ENCODE measurements at regions not wholly inside any gene's neighbourhood (a gene's known extent, or its start where the extent isn't known, plus 50 kb on each side); places are given as distances from the start of the nearest gene placed in this dataset.

GRCh38 chr2:138106606-138107005 lies 142.3 kb downstream of the HNMT start:
- no peak for DNase-seq

DNA sequence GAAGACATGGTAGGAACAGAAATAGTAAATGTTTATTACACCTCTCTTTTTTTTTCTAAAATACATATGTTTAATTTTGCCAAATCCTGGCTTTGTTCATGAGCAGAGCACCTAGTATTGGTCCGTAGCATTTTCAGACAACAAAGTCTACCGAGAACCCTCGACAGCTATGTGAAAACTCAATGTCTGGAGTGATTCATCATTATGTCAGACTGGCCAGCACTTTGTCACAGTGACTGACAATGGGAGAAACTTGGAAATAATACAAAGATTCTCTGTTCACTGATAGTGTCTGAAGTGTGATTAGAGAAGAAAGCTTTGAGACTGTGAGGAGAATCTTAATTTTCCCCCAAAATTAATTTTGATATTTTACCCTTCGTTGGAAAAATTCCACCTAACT lies 143.0 kb downstream of the HNMT start:
- DNase-seq, result no peak

DNA sequence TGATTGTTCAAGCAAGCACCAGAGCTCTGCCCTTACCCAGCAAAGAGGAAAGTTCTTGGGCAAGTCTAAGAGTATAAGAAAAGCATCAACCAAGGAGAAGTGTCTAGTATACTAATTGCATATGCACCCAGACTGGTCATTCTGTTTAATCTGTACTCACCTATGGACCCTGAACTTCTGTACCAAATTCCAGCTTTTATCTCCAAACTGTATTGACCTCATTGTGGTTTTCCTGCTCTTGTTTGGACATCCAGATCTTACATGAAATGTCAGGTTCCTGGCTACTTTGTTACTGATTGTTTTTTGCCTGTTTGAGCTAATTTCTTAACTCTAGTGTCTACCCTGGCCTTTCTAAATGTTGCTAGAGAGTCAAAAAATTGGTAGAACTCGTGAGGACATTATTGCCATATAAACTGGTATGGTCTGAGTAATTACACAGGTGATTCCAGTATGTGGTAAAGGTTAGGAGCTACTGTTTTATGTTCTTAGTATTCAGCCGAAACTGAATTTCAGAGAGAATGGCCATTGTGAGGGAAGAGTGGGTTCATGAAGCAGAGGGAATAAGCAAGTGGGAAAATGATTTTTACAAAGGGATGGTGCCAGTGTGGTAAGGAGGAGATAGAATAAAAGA lies 146.3 kb downstream of the HNMT start:
- DNase-seq, result no peak

GRCh38 chr2:138112536-138112935 lies 148.3 kb downstream of the HNMT start:
- DNase-seq, result no peak

DNA sequence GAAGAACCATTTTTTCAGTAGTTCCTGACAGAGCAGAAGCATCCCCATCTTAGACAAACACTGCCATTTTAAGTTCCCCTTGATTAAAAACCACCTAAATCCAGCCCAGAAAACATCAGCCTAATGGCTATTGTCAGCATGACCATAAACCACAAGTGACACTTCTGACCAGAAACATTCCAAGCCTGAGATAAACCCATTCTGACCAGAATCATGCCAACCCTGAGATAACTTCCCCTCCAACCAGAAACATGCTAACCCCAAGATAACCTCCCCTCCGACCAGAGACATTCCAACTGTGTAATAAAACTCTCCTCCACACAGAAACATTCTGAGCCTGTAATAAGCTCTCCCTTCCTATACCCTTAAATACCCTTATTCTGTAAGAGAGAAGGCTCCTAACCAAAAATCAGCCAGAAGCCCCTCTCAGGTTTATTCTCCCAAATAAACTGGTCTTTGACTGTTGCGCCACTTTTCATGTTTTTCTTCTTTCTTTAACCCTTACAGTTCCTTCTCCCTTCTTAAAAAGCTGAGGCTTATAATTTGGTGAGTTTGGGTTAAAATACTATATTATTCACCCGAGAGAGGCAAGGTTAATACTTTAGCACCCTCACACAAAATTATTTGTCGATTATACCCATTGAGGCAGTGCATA lies 149.7 kb downstream of the HNMT start:
- DNase-seq, result no peak

- DNase-seq, result no peak
Measured at GRCh38 chr2:138115666-138116065, 151.4 kb downstream of the HNMT start.

DNA sequence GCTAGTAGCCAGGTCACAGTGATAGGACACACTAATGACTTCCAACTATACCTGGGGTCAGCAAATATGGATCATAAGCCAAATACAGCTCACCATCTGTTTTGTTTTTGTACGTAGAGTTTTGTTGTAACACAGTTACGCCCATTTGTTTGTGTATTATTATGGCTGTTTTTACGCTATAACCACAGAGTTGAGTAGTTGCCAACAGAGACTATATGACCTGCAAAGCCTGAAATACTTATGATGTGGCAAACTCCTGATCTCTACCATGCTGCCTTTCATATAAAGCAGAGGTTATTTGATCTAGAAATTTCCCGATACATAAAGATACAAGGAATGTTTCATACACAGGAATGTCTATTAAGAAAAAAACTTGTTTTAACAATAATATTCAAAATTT lies 152.2 kb downstream of the HNMT start:
- no peak for DNase-seq

DNA sequence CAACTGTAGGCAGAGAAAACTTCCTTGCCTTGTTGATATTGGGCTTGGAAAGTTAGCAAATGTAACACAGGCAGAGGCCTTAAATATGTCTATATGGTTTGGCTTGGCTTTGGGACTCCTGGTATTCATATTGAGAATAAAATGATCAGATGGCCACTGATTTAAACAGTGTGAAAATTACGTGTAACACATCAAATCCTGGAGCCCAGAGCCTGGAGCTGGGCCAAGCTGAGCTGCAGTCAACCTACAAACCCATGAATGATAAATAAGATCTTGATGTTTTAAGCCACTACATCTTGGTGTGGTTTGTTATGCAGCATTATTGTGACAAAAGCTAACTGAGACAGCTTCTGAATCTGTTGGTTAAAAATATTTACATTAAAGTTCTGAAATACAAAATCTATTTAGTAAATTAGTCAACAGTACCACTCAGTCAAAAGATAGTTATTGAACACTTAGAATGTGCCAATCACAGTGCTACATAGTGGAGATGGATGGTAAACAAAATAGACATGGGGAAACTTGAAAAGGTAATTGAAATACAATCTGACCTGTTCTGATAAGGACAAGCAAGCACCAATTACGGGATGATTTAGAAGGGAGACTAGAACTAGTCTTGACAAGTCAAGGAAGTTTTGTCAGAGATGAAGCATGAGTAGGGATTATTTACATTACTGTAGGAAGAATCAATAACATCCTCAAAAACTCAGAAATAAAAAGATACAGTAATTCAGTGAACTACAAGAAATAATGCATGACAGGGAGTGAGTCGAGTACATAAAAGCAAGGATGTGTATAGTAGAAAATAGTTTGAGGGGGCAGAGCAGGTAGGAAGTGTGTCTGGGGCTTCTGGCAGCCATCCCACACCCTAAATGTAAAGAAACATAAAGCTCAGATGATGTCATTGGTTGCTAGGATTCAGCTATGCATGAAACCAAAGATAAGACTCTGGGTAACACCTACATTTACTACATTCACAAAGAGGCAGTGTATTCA lies 157.7 kb downstream of the HNMT start:
- peak in 1 of 2 experiments; percentile 29 for DNase-seq

DNA sequence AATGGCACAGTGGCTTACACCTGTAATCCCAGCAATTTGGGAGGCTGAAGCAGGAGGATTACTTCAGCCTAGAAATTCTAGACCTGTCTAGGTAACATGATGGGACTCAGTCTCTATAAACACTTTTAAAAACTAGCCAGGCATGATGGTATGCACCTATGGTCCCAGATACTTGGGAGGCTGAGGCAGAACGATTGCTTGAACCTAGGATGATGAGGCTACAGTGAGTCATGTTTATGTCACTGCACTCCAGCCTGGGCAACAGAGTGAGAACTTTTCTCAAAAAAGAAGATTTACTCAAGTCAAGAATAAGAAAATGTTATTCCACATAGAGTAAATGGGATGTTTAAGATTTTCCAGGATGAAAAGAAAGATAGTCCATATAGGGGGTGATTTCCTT lies 158.6 kb downstream of the HNMT start:
- DNase-seq, result no peak

- no peak for DNase-seq
Measured at GRCh38 chr2:138123741-138124140, 159.5 kb downstream of the HNMT start.

GRCh38 chr2:138124521-138124920 lies 160.2 kb downstream of the HNMT start:
- DNase-seq, result no peak

DNA sequence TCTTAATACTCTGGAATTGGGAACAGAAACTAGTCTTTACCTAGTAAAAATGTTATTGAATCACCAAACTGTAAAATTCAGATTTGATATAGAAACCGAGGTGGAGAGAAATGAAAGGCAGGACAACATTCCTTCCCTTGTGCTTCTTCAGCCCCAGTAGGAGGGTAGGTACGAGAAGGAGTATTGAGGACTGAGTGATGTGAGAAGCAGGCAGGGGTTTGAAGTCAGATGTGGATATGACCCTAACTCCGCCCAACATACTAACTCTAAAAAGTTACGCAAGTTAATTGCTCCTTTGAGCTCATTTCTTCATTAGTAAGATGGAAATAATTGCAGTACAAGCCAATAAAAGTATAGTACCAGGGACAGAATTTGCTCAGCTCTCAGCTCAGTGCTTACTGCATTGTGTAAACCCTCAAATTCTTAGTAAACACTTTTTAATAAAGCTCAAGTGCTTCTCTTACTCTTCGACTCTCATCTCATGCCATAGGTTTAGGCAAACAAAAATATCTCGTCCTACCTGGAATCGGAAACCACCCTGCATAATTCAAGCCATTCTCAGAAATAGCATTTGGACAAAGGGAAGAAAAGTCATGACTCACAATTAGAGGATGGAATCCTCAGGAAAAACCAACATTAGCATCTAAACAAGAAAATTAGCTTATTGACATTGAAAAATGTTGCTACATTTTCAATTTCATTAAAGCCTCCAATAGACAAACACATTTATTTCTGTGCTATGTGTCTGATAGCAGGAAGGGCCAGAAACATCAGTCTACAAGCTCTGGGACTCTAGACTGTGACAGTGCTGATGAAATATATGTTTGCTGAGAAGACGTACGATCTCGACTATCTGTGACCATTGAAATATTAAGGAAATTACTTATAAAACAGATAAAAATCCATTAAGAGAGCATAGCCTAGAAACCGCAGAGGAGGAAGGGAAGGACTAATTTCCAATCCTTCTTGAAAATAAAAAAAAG lies 161.3 kb downstream of the HNMT start:
- no peak for DNase-seq

GRCh38 chr2:138132108-138132507 lies 167.8 kb downstream of the HNMT start:
- no peak for DNase-seq

GRCh38 chr2:138137949-138138348 lies 173.7 kb downstream of the HNMT start:
- no peak for DNase-seq

DNA sequence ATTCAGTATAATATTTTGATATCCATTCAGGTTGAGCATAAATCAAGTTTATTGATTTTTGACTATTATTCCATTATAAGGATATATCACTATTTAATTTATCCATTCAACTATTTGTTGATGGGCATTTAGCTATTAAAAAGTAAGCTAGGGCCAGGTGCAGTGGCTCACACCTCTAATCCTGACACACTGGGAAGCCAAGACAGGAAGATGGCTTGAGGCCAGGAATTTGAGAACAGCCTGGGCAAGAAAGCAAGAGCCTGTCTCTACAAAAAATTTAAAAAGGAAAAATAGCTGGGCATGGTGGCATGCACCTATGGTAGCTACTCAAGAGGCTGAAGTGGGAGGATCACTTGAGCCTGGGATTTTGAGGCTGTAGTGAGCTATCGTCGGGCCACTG lies 183.5 kb downstream of the HNMT start:
- no peak for DNase-seq

DNA sequence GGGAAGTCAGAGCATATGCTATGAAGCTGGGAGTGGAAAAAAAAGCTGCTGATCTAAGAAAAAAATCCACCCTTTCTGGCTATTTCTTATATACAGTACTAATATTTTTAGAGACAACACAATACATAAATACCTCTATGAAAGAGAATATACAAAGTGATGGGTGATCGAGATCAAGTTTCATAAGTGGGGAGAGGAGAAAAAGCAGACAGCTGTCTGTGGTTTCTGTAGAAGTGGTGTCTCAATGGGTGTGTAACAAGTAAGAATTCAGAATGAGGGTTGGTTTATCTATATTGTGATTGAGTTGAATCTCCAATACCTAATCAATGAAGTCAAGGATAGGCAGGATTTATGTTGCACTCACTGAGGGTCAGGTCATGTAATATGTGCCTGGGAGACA lies 191.0 kb downstream of the HNMT start:
- DNase-seq, result no peak

GRCh38 chr2:138157372-138157771 lies 193.1 kb downstream of the HNMT start:
- DNase-seq, result no peak

DNA sequence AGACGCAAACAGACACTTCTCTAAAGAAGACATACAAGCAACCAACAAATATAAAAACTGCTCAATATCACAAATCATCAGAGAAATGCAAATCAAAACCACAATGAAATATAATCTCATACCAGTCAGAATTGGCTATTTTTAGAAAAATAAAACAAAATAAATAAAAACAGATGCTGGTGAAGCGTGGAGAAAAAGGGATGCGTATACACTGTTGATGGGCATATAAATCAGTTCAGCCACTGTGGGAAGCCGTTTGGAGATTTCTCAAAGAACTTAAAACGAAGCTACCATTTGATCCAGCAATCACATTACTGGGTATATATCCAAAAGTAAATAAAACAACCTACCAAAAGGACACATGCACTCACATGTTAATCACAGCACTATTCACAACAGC lies 206.2 kb downstream of the HNMT start:
- DNase-seq, result no peak

- no peak for DNase-seq
Measured at GRCh38 chr2:138171244-138171643, 207.0 kb downstream of the HNMT start.

DNA sequence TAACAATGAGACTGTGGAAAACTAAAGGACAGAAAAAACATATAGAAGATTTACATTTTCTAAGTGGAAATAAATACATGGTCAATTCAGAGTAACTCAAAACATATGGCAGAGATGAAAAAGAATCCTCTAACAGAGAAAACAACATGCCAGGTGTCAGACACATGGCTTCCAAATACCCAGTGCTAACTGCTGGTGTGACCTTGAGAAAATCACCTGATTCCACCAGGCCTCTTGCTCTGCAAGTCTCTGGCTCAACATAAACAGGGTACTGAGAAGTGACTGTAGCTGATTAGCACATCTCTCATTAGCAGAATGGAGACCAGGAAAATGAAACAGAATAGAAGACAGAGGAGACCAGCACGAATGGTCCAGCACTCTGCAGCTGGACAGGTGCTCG lies 210.8 kb downstream of the HNMT start:
- no peak for DNase-seq

DNA sequence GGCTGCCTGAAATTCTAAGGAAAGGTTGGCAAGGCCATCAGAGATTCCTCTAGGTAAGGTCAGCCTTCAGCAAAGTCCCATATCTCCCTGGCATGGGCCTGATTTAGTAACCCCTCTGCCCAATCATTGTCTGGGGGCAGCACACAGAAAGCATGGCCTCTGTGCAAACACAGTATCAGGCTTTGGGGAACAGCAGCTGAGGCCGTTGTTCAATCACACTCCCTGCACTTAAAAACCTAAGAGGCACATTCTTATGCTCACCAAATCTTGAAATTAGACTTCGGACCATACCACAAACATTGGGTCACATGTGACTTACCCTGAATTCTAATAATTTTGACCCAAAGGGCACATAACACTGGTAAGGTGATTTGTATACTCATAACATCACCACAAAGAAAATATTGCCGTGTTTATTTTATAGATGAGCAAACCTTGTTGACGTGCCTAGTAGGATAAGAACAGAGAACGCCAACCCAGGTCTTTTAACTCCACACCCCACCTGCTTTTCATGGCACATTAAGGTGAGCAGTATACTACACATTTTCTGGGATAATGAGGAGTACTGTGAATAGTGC lies 212.7 kb downstream of the HNMT start:
- DNase-seq, result no peak

DNA sequence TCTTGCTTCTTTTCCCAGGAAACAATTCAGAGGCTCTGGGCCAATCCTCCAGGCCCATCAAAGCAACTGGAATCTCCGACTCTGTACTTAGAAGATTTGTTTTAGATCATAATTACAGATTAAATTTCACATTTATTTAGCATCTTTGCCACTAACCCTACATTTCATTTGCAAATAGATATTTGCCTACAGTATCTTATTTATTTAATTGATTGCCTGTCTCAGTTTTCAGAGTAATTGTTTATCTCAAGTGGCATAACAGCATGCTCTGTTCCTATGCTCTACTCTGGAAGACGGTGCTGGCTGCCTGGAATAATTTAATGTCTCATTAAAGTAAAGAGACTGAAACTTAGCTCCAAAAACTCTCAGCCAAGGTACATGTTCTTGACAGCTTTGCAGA lies 213.4 kb downstream of the HNMT start:
- no peak for DNase-seq
